Loucy (cell line): ENCODE measurements at regions not wholly inside any gene's neighbourhood (a gene's known extent, or its start where the extent isn't known, plus 50 kb on each side); places are given as distances from the start of the nearest gene placed in this dataset.

Experiments
- H2AFZ ChIP-seq: fragments of 200-600 bp; sonication (generic); 2 replicates; pipeline ENCODE4 v1.6.0; 2016; ENCODE audit warnings: antibody characterized with exemption, mild to moderate bottlenecking, low read length, moderate library complexity
- H3F3A ChIP-seq: fragments of 200-600 bp; 2 replicates; pipeline ENCODE4 v1.6.0; 2016; ENCODE audit warnings: antibody characterized with exemption, low read depth, mild to moderate bottlenecking
- H3K27me3 ChIP-seq: fragments of 200-600 bp; sonication (generic); 2 replicates; pipeline ENCODE4 v1.6.1; 2014; ENCODE audit warnings: low read length, mild to moderate bottlenecking; ENCODE audit not compliant: insufficient read depth, poor library complexity, severe bottlenecking
- H3K36me3 ChIP-seq: fragments of 200-600 bp; sonication (generic); 2 replicates; pipeline ENCODE4 v1.6.1; 2016; ENCODE audit warnings: low read length; ENCODE audit not compliant: insufficient read depth
- H3K4me1 ChIP-seq: fragments of 200-600 bp; sonication (generic); 2 replicates; pipeline ENCODE4 v1.5.1; 2014; ENCODE audit warnings: low read length, mild to moderate bottlenecking; ENCODE audit not compliant: insufficient read depth, poor library complexity, severe bottlenecking
- H3K4me2 ChIP-seq: fragments of 200-600 bp; sonication (generic); 2 replicates; pipeline ENCODE4 v1.6.0; 2014; ENCODE audit warnings: antibody characterized with exemption, low read length, low read depth, mild to moderate bottlenecking; ENCODE audit not compliant: poor library complexity, severe bottlenecking
- H3K4me3 ChIP-seq: fragments of 200-600 bp; sonication (generic); 2 replicates; pipeline ENCODE4 v1.5.1; 2014; ENCODE audit warnings: low read length, mild to moderate bottlenecking, mixed read lengths; ENCODE audit not compliant: poor library complexity, severe bottlenecking
- H3K79me2 ChIP-seq: fragments of 200-600 bp; sonication (generic); 2 replicates; pipeline ENCODE4 v1.6.1; 2014; ENCODE audit warnings: low read length; ENCODE audit not compliant: insufficient read depth
- H3K9ac ChIP-seq: fragments of 200-600 bp; sonication (generic); 2 replicates; pipeline ENCODE4 v1.6.0; 2014; ENCODE audit warnings: mild to moderate bottlenecking, low read depth, low read length, moderate library complexity; ENCODE audit not compliant: poor library complexity, severe bottlenecking
- H3K9me2 ChIP-seq: fragments of 200-600 bp; sonication (generic); replicated peaks from 2 replicates; pipeline ENCODE4 v1.6.1; 2016; ENCODE audit warnings: low read depth, low read length, mixed read lengths
- H3K9me3 ChIP-seq: fragments of 200-600 bp; sonication (generic); 2 replicates; pipeline ENCODE4 v1.6.1; 2014; ENCODE audit warnings: mild to moderate bottlenecking, antibody characterized with exemption, low read length, low read depth; ENCODE audit not compliant: insufficient read depth
- H4K20me1 ChIP-seq: fragments of 200-600 bp; sonication (generic); 2 replicates; pipeline ENCODE4 v1.6.0; 2014; ENCODE audit warnings: antibody characterized with exemption, low read length, mild to moderate bottlenecking; ENCODE audit not compliant: insufficient read depth, poor library complexity, severe bottlenecking
- CTCF ChIP-seq: fragments of 200-600 bp; sonication (generic); conservative IDR thresholded peaks from 2 replicates; pipeline ENCODE4 v1.5.1; 2014; ENCODE audit warnings: mild to moderate bottlenecking, antibody characterized with exemption, low read length
- EZH2phosphoT487 ChIP-seq: fragments of 200-600 bp; IDR thresholded peaks from 2 replicates; pipeline ENCODE4 v1.6.1; 2018; ENCODE audit warnings: antibody characterized with exemption, mild to moderate bottlenecking, moderate library complexity, borderline replicate concordance

GRCh38 chr3:144067059-144067458 is 95.4 kb downstream of the DIPK2A start:
- H3K9ac ChIP-seq: no peak overlapping the region
- no peaks in the 10 kb centered on the region for H3K27me3 ChIP-seq
- TF ChIP-seq EZH2phosphoT487 (no peak), CTCF (no peak)
- H3K36me3 ChIP-seq: no peaks in the 10 kb centered on the region
- no peaks in the 10 kb centered on the region for H3K4me1 ChIP-seq
- H3K9me3 ChIP-seq: no peaks in the 10 kb centered on the region; the same call in 1 of the 2 replicates
- H3K79me2 ChIP-seq: no peaks in the 10 kb centered on the region
- no peaks in the 10 kb centered on the region for H4K20me1 ChIP-seq
- no peaks in the 10 kb centered on the region for H3K9me2 ChIP-seq
- no peaks in the 10 kb centered on the region for H3F3A ChIP-seq
- no peak overlapping the region for H3K4me3 ChIP-seq
- no peak overlapping the region for H3K4me2 ChIP-seq
- no peak overlapping the region for H2AFZ ChIP-seq

- Histone ChIP-seq H2AFZ (no peak overlapping the region), H3K9me3 (no peaks in the 10 kb centered on the region; the same call in 1 of the 2 replicates), H3K79me2 (no peaks in the 10 kb centered on the region), H3K27me3 (no peaks in the 10 kb centered on the region), H3K4me1 (no peaks in the 10 kb centered on the region), H3K4me3 (no peak overlapping the region), H3K36me3 (no peaks in the 10 kb centered on the region), H4K20me1 (no peaks in the 10 kb centered on the region), H3K4me2 (no peak overlapping the region), H3K9ac (no peak overlapping the region), H3K9me2 (no peaks in the 10 kb centered on the region), H3F3A (no peaks in the 10 kb centered on the region)
- no peak for TF ChIP-seq CTCF
- TF ChIP-seq EZH2phosphoT487: no peak
Measured at GRCh38 chr3:144073698-144074097, 102.1 kb downstream of the DIPK2A start.

GRCh38 chr3:144079634-144080033 is 108.0 kb downstream of the DIPK2A start:
- Histone ChIP-seq H3K36me3 (no peaks in the 10 kb centered on the region), H3K27me3 (no peaks in the 10 kb centered on the region), H3K4me1 (no peaks in the 10 kb centered on the region), H3K9ac (no peak overlapping the region), H3F3A (no peaks in the 10 kb centered on the region), H2AFZ (no peak overlapping the region), H3K9me3 (no peaks in the 10 kb centered on the region), H3K4me2 (no peak overlapping the region), H4K20me1 (no peaks in the 10 kb centered on the region), H3K4me3 (no peak overlapping the region), H3K9me2 (no peaks in the 10 kb centered on the region), H3K79me2 (no peaks in the 10 kb centered on the region)
- TF ChIP-seq CTCF (no peak), EZH2phosphoT487 (no peak)
